CD4-positive, alpha-beta T cell (primary cell): ENCODE measurements at regions not wholly inside any gene's neighbourhood (a gene's known extent, or its start where the extent isn't known, plus 50 kb on each side); places are given as distances from the start of the nearest gene placed in this dataset.

ENCODE experiments used
- ATAC-seq: fragments of 200-7000 bp; cut with Tn5 transposase; one replicate; pipeline ENCODE4 v1.10.0; 2022; ENCODE audit warnings: mild to moderate bottlenecking; ENCODE audit not compliant: poor library complexity
- CTCF ChIA-PET: fragments of 350-600 bp; sonication (Branson Sonifier 250); formaldehyde crosslinking; loops from one replicate; lab custom pipeline; 2021; ENCODE audit warnings: antibody characterized with exemption, inconsistent platforms; lab: Charles Lee
- POLR2A ChIA-PET: fragments of 350-600 bp; sonication (Branson Sonifier 250); formaldehyde crosslinking; loops from one replicate; lab custom pipeline; 2021; ENCODE audit warnings: antibody characterized with exemption, inconsistent platforms; lab: Charles Lee
- DNase-seq, 14 experiments: peaks; one replicate each; pipeline ENCODE4 v3.0.0-alpha.2; 2013 to 2020; ENCODE audit warnings: mixed read lengths in 2 of 14
- H3K27ac ChIP-seq, 2 donors: one replicate each; pipeline versions ENCODE4 v1.5.1 to v1.7.0; 2013; ENCODE audit warnings: low read length in 2 of 2, low read depth in 1 of 2, mild to moderate bottlenecking in 1 of 2
- H3K27me3 ChIP-seq, 2 experiments: 1 replicate in 1 of 2; 2 replicates in 1 of 2; pipeline versions ENCODE4 v1.6.1 to v1.7.0; 2013; ENCODE audit warnings: low read length in 2 of 2, control low read depth in 1 of 2, mild to moderate bottlenecking in 1 of 2, moderate library complexity in 1 of 2; ENCODE audit not compliant: insufficient read depth in 2 of 2, control insufficient read depth in 1 of 2
- H3K36me3 ChIP-seq: one replicate; pipeline ENCODE4 v1.6.1; 2013; ENCODE audit warnings: low read length, control low read depth; ENCODE audit not compliant: insufficient read depth
- H3K4me1 ChIP-seq: one replicate; pipeline ENCODE4 v1.6.1; 2013; ENCODE audit warnings: low read length, control low read depth; ENCODE audit not compliant: insufficient read depth
- H3K4me3 ChIP-seq: one replicate; pipeline ENCODE4 v1.5.1; 2013; ENCODE audit warnings: mild to moderate bottlenecking, low read length, moderate library complexity
- H3K9me3 ChIP-seq, 2 experiments: 1 replicate in 1 of 2; 2 replicates in 1 of 2; pipeline versions ENCODE4 v1.6.1 to v1.7.0; 2013; ENCODE audit warnings: low read length in 2 of 2, mild to moderate bottlenecking in 2 of 2, control low read depth in 1 of 2, moderate library complexity in 1 of 2; ENCODE audit not compliant: control insufficient read depth in 1 of 2, insufficient read depth in 1 of 2
- H3K27ac Mint-ChIP-seq: one replicate; pipeline ENCODE4 v1.8.0; 2020; ENCODE audit warnings: mixed read lengths
- H3K27me3 Mint-ChIP-seq: one replicate; pipeline ENCODE4 v1.8.0; 2021; ENCODE audit warnings: mixed read lengths
- H3K36me3 Mint-ChIP-seq: one replicate; pipeline ENCODE4 v1.8.0; 2021; ENCODE audit warnings: low read depth, mixed read lengths
- H3K4me1 Mint-ChIP-seq: one replicate; pipeline ENCODE4 v1.8.0; 2021; ENCODE audit warnings: low read depth, mixed read lengths
- H3K4me3 Mint-ChIP-seq: one replicate; pipeline ENCODE4 v1.8.0; 2020; ENCODE audit warnings: mild to moderate bottlenecking, mixed read lengths
- H3K9me3 Mint-ChIP-seq: one replicate; pipeline ENCODE4 v1.8.0; 2020; ENCODE audit warnings: mixed read lengths
- intact Hi-C, 2 experiments: fragments of 100-400 bp; cut with DNase I in 1 of 2; cut with micrococcal nuclease in 1 of 2; formaldehyde crosslinking; loops; one replicate each; pipeline versions ENCODE4 v1.15.1 to v1.9.0; 2023 to 2025; cut with DNase I, micrococcal nuclease
- TF ChIP-seq, protein P1 (sequence below): fragments of 200-600 bp; IDR thresholded peaks from one replicate; pipeline ENCODE4 v1.8.0; 2022; ENCODE audit warnings: antibody characterized with exemption, mild to moderate bottlenecking

DNA sequence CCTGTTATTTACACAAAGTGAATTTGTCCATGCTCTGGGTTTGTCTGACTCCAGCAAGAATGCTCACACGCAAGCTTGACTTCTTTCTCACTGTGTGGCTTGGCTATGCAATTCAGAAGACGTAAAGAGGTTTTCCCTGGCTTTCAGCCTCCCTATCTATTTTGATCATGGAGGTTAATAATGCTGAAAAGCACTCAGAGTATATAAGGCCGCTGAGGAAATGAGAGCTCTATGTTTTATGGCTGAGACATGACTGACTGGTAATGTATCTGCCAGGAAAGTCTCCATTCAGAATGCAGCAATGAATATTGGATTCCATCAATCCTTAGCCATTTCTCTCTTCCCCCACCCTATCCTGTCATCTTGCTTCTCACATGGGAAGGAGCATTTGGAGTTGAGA, 417.3 kb downstream of the DMAC1 start:
- intact Hi-C loops = no loop called here
- Mint-ChIP-seq H3K4me1 (no peaks in the 10 kb centered on the region), H3K27ac (no peak overlapping the region), H3K27me3 (peaks cover 5% of the 10 kb centered on the region), H3K36me3 (no peaks in the 10 kb centered on the region), H3K4me3 (no peak overlapping the region), H3K9me3 (no peaks in the 10 kb centered on the region)
- H3K4me1 ChIP-seq = no peaks in the 10 kb centered on the region
- POLR2A ChIA-PET = no interaction called here
- DNase-seq = no peak
- no peaks in the 10 kb centered on the region for H3K36me3 ChIP-seq
- no peak overlapping the region for H3K27ac ChIP-seq
- CTCF ChIA-PET = no interaction called here
- H3K4me3 ChIP-seq = no peak overlapping the region
- no peaks in the 10 kb centered on the region for H3K9me3 ChIP-seq
- TF ChIP-seq, protein P1, sequence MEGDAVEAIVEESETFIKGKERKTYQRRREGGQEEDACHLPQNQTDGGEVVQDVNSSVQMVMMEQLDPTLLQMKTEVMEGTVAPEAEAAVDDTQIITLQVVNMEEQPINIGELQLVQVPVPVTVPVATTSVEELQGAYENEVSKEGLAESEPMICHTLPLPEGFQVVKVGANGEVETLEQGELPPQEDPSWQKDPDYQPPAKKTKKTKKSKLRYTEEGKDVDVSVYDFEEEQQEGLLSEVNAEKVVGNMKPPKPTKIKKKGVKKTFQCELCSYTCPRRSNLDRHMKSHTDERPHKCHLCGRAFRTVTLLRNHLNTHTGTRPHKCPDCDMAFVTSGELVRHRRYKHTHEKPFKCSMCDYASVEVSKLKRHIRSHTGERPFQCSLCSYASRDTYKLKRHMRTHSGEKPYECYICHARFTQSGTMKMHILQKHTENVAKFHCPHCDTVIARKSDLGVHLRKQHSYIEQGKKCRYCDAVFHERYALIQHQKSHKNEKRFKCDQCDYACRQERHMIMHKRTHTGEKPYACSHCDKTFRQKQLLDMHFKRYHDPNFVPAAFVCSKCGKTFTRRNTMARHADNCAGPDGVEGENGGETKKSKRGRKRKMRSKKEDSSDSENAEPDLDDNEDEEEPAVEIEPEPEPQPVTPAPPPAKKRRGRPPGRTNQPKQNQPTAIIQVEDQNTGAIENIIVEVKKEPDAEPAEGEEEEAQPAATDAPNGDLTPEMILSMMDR = no peak
- no peaks in the 10 kb centered on the region for H3K27me3 ChIP-seq
- ATAC-seq = no peak

DNA sequence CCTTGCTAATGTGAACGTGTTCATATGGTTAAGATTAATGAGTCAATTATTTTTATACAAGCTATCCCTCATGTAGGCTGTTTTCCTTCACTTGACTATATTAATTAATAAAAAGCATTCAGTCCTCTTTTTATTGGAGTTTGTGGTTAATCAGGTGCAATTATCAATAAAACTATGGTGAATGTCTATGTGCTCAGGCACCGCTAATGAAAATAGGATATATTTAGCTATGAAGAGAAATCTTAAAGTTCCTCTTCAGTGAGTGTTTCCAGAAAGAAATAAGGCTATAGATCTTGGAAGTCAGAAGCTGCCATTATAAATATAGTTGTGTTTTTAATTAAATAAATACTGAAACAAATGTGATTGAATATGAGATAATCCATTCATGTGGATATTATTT, 422.1 kb downstream of the DMAC1 start:
- CTCF ChIA-PET = no interaction called here
- Histone ChIP-seq H3K36me3 (no peaks in the 10 kb centered on the region), H3K9me3 (no peaks in the 10 kb centered on the region), H3K4me3 (no peak overlapping the region), H3K4me1 (no peaks in the 10 kb centered on the region), H3K27ac (no peak overlapping the region), H3K27me3 (no peaks in the 10 kb centered on the region)
- POLR2A ChIA-PET = no interaction called here
- H3K4me3 Mint-ChIP-seq = no peak overlapping the region
- H3K27me3 Mint-ChIP-seq = no peaks in the 10 kb centered on the region
- DNase-seq (no peak), ATAC-seq (no peak)
- no peaks in the 10 kb centered on the region for H3K36me3 Mint-ChIP-seq
- intact Hi-C loops = no loop called here
- no peak overlapping the region for H3K27ac Mint-ChIP-seq
- TF ChIP-seq, protein P1 = no peak
- H3K9me3 Mint-ChIP-seq = no peaks in the 10 kb centered on the region
- H3K4me1 Mint-ChIP-seq = no peaks in the 10 kb centered on the region

DNA sequence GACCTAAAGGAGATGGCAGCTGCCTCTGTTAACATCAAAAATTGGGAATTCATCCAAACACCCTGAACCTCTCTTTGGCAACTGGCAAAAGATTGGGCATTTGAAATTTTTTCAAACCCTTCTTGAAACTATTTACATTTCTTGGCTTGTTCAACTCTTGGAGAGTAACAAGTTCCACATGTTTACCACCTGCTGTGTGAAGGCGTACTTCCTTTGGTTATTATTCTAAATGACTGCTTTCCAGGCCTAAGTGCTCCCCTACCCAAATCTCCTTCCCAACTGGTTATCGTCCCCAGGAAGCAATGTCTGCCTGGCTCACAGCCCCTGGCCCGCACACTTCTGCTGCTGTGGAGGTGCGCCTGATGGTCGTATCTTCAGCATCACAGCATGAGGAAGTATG, 422.7 kb downstream of the DMAC1 start:
- Histone ChIP-seq H3K4me1 (no peaks in the 10 kb centered on the region), H3K36me3 (no peaks in the 10 kb centered on the region), H3K4me3 (no peak overlapping the region), H3K9me3 (no peaks in the 10 kb centered on the region), H3K27ac (no peak overlapping the region), H3K27me3 (no peaks in the 10 kb centered on the region)
- ChIA-PET CTCF (no interaction called here), POLR2A (no interaction called here)
- Mint-ChIP-seq H3K9me3 (no peaks in the 10 kb centered on the region), H3K4me3 (no peak overlapping the region), H3K36me3 (no peaks in the 10 kb centered on the region), H3K4me1 (no peaks in the 10 kb centered on the region), H3K27me3 (no peaks in the 10 kb centered on the region), H3K27ac (no peak overlapping the region)
- ATAC-seq (no peak), DNase-seq (no peak)
- TF ChIP-seq, protein P1 = no peak
- intact Hi-C loops = no loop called here
